Erythroblast (primary cell): ENCODE measurements at regions not wholly inside any gene's neighbourhood (a gene's known extent, or its start where the extent isn't known, plus 50 kb on each side); places are given as distances from the start of the nearest gene placed in this dataset.
"Not testable (repeated sequence)": the region's sequence is repeated elsewhere in the genome, so short reads cannot be mapped to it uniquely, and the experiment has no call there.

Source experiments
- DNase-seq, 2 experiments: peaks; one replicate each; lab custom pipeline; 2025; lab: John Stamatoyannopoulos, UW
- GATA1 ChIP-seq: IDR thresholded peaks from 2 replicates; pipeline ENCODE4 v1.6.1; 2011; ENCODE audit warnings: low read depth, mild to moderate bottlenecking, control low read depth, low read length, moderate library complexity
- POLR2A ChIP-seq: IDR thresholded peaks from 2 replicates; pipeline ENCODE4 v1.6.1; 2011; ENCODE audit warnings: mild to moderate bottlenecking, low read length

DNA sequence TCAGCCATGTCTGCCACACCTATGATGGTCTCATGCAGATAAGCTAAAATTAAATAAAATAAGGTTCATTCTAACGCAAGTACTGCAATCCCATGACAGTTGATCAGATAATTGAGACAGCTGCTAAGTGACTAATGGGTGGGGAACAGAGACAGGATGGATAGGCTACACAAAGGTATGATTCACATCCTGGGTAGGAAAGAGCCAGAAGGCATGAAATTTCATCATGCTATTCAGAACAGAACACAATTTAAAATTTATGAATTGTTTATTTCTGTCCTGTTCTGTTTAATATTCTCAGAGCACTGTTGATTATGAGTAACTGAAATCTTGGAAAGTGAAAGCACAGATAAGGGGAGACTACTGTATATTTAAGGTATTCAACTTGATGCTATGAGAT lies 381.8 kb upstream of the SORCS1 start:
- no peak for DNase-seq
- no peak for TF ChIP-seq POLR2A
- no peak for TF ChIP-seq GATA1

DNA sequence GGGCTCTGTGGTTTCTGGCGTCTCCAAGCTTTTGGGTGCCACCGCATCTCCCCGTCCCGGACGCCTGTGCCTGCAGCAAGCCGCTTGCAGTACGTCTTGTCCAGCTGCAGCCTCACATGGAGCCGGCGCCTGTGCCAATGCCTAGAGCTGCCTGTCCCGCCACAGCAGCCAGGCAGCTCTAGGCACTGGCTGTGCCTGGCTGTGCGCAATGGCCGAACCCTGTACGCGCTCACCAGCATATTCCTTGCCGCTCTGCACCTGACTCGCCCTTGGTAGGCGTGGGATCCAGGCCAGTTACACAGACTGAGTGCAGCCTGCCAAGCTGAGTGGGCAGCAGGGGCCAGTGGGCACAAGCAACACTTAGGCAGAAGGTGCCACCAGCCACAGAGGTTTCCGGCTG lies 381.2 kb upstream of the SORCS1 start:
- DNase-seq = no peak
- no peak for TF ChIP-seq GATA1
- no peak for TF ChIP-seq POLR2A

DNA sequence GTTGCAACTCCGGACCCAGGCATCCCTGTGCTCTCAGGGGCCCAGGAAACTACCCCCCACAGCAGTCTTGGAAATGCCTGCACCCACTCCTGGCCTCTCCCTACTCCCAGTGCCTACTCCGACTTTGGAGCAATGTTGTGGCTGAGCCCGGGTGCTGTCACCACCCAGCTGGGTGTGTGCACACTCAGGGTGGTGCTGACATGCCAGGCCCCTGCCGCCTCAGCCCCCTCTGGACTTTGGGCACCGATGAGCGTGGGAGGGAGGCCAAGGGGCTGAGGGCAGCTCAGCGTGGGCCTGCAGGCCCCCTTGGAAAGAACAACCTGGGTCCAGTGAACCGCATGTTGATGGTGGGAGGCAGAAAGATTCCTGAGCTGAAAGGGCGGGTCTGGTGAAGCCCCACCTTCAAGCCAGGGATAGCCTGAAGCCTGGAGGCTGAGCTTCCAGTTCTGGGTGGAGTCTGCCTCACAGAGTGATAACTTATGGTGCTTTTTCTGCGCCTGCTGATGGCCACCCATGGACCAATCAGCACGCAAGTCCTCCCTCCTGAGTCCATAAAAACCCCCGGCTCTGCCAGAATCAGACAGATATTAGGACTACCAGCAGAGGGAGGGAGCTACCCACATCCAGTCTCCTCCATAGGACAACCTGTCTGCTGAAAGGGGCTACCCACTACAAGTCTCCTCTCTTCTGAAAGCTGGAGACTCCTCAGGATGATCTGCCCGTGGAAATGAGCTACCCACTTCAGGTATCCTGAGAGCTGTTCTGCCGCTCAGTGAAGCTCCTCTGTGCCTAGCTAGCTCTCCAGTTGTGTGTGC lies 380.4 kb upstream of the SORCS1 start:
- TF ChIP-seq GATA1 = no peak
- no peak for TF ChIP-seq POLR2A
- no peak for DNase-seq

DNA sequence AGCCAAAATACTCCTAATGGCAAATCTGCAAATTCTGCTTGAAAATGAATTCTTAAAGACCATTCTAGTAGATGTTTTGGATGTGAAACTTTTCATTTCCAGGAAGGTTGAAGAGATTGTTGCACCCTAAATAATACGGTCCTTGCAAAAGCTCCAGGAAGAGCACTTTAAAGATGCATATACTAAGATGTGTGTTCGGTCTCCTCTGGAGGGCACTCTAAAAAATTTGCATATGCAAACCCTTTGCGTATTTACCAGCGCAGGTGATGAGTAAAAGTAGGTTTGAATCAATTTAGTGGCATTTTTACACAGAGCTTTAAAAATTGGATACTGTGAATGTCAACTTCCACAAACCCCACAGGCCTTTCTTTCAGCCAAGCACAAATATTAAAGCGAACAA lies 378.1 kb upstream of the SORCS1 start:
- no peak for DNase-seq
- TF ChIP-seq POLR2A = no peak
- TF ChIP-seq GATA1 = no peak

DNA sequence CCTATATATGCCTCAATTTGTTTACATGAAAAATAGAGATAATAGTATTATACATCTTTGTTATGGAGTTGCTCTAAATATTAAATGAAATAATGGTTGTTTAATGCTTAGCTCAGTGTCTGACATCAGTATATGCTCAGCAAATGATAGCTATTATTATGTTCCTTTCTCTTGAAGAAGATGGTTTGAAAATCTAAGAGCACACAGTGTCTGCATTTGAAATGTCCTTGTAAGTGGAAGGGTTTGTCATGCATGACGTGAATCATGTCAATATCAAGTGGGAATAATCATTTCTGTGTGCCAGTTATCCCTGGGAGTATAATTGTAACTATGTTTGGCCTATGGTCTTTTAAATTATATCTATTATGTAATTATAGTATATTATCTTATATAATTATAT lies 377.5 kb upstream of the SORCS1 start:
- no peak for TF ChIP-seq POLR2A
- no peak for TF ChIP-seq GATA1
- no peak for DNase-seq

- DNase-seq = no peak
- no peak for TF ChIP-seq GATA1
Measured at GRCh38 chr10:107540981-107541380, 376.5 kb upstream of the SORCS1 start.

DNA sequence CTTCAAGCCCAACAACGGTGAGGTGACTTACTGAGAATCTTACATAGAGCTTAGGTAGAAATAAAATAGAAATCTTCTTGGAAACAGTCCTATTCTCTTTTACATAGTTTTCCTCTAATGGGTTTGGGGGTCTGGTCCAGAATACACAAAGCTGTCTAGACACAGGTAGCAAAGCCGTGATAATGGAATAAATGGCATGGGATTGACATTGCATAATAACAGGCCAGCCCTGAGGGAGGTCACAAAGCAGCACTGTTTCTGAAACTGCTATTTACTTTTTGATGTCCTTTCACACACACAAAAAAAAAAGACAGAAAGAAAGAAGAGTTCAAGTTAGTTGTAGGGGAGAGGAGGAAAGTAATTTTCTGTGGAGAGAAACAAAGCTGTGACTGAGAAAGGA lies 364.8 kb upstream of the SORCS1 start:
- TF ChIP-seq POLR2A = no peak
- no peak for TF ChIP-seq GATA1
- DNase-seq = no peak

DNA sequence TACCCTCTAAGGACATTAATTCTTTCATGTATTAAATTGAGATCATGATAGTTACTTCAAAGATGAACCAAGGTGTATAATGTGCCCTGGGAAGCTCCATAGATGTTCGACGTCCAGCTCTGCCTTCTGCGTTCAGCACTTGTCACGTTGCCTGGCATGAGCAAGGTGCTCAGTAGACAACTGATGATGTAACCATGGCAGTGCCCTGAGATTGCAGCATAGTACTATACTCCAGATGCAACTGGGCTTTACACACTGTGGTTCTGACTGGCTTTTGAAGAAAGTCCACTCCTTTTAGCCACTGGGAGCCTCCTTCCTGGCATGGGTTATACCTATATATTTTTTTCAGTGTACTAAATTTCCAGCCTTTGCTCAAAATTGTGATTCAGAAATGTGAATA lies 355.8 kb upstream of the SORCS1 start:
- TF ChIP-seq POLR2A = no peak
- no peak for TF ChIP-seq GATA1
- DNase-seq = no peak

- no peak for DNase-seq
- TF ChIP-seq GATA1 (no peak), POLR2A (no peak)
Measured at GRCh38 chr10:107517811-107518210, 353.3 kb upstream of the SORCS1 start.

DNA sequence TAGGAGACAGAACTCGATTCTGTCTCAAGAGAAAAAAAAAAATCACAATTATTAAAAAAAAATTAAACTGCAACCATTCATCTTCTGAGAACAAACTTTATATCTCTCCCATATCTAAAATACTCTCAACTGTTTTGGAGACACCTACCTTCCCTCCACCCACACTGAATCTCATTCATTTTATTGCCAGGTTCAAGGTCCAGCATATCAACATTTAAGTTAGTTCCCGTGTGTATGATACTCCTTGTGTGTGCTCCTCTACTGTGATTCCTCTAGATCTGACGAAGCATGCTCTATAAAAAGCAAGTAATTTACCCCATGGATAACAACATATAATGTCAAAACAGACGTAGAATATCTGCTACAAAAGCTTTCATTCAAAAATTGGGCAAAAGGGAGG lies 351.8 kb upstream of the SORCS1 start:
- DNase-seq = no peak
- TF ChIP-seq POLR2A = no peak
- TF ChIP-seq GATA1 = no peak

DNA sequence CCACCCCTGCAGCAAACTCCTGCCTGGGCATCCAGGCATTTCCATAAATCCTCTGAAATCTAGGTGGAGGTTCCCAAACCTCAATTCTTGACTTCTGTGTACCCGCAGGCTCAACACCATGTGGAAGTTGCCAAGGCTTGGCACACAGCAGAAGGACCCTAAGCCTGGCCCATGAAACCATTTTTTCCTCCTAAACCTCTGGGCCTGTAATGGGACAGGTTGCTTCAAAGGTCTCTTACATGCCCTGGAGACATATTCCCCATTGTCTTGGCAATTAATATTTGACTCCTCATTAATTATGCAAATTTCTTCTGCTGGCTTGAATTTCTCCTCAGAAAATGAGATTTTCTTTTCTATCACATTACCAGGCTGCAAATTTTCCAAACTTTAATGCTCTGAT lies 339.5 kb upstream of the SORCS1 start:
- DNase-seq = not testable (repeated sequence)

- no peak for TF ChIP-seq GATA1
- no peak for TF ChIP-seq POLR2A
Measured at GRCh38 chr10:107502229-107502985, 337.9 kb upstream of the SORCS1 start.

DNA sequence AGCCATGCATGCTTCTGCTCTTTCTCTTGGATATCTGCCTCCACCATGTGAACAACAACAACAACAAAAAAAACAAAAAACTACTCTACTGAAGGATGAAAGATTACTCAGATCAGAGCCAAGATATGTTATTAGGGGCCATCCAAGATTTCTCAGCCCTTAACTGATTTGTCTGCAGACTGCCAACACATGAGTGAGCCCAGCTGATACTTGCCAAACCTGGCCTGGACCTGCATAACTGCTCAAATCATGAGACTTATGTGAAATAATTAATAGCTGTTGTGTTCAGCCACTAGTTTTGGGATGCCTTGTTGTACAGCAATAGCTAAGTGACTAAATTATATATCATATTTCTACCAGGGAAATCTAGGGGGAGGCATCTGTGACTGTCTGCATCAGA lies 334.5 kb upstream of the SORCS1 start:
- no peak for TF ChIP-seq GATA1
- no peak for TF ChIP-seq POLR2A

More at GRCh38 chr10:107502229-107502985, 337.9 kb upstream of the SORCS1 start:
- DNase-seq = no peak

DNA sequence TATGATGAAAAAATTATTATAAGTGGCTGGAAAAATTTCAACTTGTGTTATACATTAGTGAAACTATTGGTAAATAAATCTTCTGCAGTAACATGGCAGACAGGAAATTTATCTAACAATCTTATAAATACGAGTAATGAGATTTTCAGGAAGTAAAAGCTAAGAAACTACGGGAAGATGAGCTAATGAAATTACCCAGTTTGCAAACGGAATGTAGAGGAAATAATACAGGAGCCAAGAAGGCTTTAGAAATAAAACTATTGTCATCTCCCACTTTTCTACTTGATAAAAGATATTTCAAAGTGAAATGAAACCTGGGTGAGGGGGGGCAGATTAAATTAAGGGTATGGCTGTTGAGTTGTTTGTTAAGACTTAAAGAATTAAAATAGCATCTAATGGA lies 332.5 kb upstream of the SORCS1 start:
- no peak for DNase-seq
- no peak for TF ChIP-seq POLR2A
- no peak for TF ChIP-seq GATA1

More for the DNA sequence above, 334.5 kb upstream of the SORCS1 start:
- no peak for DNase-seq

DNA sequence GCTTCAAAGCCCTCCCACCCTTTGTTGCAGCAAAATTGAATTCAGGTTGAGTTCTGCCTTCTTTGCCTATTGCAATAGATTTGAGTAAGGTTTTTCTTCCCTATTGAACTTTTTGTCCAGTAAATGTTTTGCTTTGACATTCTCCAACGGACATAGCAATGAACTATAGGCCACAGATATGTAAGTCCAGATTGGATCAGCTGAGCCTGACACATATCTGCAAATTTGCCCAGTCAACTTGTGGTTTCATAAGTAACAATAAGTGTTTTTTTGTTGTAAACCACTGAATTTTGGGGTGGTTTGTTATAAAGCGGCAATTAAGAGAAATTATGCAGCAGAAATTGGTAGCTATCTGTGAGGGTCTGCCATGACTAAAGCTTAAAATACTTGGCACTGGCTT lies 332.1 kb upstream of the SORCS1 start:
- TF ChIP-seq GATA1 = no peak
- DNase-seq = no peak

GRCh38 chr10:107492389-107492788 lies 327.9 kb upstream of the SORCS1 start:
- no peak for DNase-seq
- TF ChIP-seq POLR2A = no peak
